Upper lobe of left lung (tissue), 6 donors: ENCODE measurements at regions not wholly inside any gene's neighbourhood (a gene's known extent, or its start where the extent isn't known, plus 50 kb on each side); places are given as distances from the start of the nearest gene placed in this dataset.
A peak's percentile ranks its signal among the peaks of the same experiment; 100 is the strongest.

Experiments used
- ATAC-seq, 2 donors: fragments of 200-7000 bp; cut with Tn5 transposase; one replicate each; pipeline ENCODE4 v1.9.1; 2022; ENCODE audit warnings: mild to moderate bottlenecking in 2 of 2, moderate library complexity in 2 of 2; ENCODE audit not compliant: low FRiP score in 2 of 2
- DNase-seq, 2 donors: peaks; one replicate each; pipeline ENCODE4 v3.0.0-alpha.2; 2019 to 2020
- H3K27ac ChIP-seq, 4 donors: fragments of 200-600 bp; sonication (generic); one replicate each; pipeline ENCODE4 v1.5.1; 2016 to 2019
- H3K27me3 ChIP-seq, 4 donors: fragments of 200-600 bp; sonication (generic); one replicate each; pipeline ENCODE4 v1.5.1; 2017 to 2019
- H3K36me3 ChIP-seq, 4 donors: fragments of 200-600 bp; sonication (generic); one replicate each; pipeline ENCODE4 v1.5.1; 2016 to 2019
- H3K4me1 ChIP-seq, 4 donors: fragments of 200-600 bp; sonication (generic); one replicate each; pipeline ENCODE4 v1.5.1; 2018 to 2019
- H3K4me3 ChIP-seq, 4 donors: fragments of 200-600 bp; sonication (generic); one replicate each; pipeline ENCODE4 v1.5.1; 2017 to 2019; ENCODE audit warnings: mild to moderate bottlenecking in 2 of 4, moderate library complexity in 1 of 4
- H3K9me3 ChIP-seq, 4 donors: fragments of 200-600 bp; sonication (generic); one replicate each; pipeline ENCODE4 v1.5.1; 2018 to 2019
- CTCF ChIP-seq, 6 experiments: fragments of 450-650 bp in 4 of 6; fragments of 200-600 bp in 2 of 6; sonication (generic) in 2 of 6; IDR thresholded peaks; one replicate each; pipeline ENCODE4 v1.5.1; 2016 to 2019; ENCODE audit warnings: antibody characterized with exemption in 6 of 6
- EP300 ChIP-seq, 4 donors: sonication (generic); formaldehyde crosslinking; IDR thresholded peaks; one replicate each; pipeline ENCODE4 v1.5.1; 2017; ENCODE audit warnings: antibody characterized with exemption in 4 of 4, control low read depth in 2 of 4
- POLR2A ChIP-seq, 4 donors: fragments of 450-650 bp; IDR thresholded peaks; one replicate each; pipeline ENCODE4 v1.5.1; 2016 to 2017; ENCODE audit warnings: antibody characterized with exemption in 4 of 4, mild to moderate bottlenecking in 2 of 4
- POLR2AphosphoS5 ChIP-seq, 2 donors: sonication (generic); formaldehyde crosslinking; IDR thresholded peaks; one replicate each; pipeline ENCODE4 v1.5.1; 2017; ENCODE audit warnings: antibody characterized with exemption in 2 of 2
- WGBS, 2 donors: methylation state at CpG; one replicate each; pipeline ENCODE4 v1.1.5; 2017 to 2018; 5-methylcytosine and 5-hydroxymethylcytosine counted together
- donor health status: DM: no; HTN: no; CAD: no; lungs with moderate emphysema.
- donor health status: DM: no; HTN: yes; CAD: no; lungs with severe emphysema.

GRCh38 chr10:106083572-106083971, 1080.9 kb downstream of the SORCS1 start:
- Histone ChIP-seq H3K27me3 (no peaks in the 10 kb centered on the region), H3K4me3 (no peak overlapping the region), H3K27ac (no peak overlapping the region), H3K9me3 (no peaks in the 10 kb centered on the region), H3K36me3 (no peaks in the 10 kb centered on the region), H3K4me1 (no peaks in the 10 kb centered on the region)
- peak in 1 of 2 donors; percentile 82 for ATAC-seq
- no peak for DNase-seq
- 70 to 83% methylated on average over 2 of the region's 2 CpGs for WGBS, 2 donors
- TF ChIP-seq CTCF (IDR thresholded peaks at IDR 0.05) (no peak), EP300 (IDR thresholded peaks at IDR 0.05) (no peak), POLR2A (IDR thresholded peaks at IDR 0.05) (no peak), POLR2AphosphoS5 (IDR thresholded peaks at IDR 0.05) (no peak)

DNA sequence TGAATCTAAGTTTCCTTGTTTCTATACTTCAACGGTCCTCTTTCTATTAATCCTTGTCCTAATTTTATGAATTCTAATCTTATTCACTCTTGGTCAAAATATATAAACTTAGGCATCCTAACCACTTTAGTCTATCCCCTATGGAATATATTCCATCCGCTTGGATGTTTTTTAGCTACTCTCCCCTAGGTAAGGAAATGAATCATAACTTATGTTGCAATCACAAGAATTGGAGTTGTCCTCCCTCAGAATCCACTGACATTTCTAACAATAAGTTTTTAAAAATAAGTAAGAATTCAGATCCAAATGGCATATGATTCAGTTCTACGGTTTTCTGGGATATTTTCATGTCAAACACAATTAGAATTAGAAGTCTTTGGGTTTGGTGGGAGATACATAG, 1081.6 kb downstream of the SORCS1 start:
- Histone ChIP-seq H3K27me3 (no peaks in the 10 kb centered on the region), H3K9me3 (no peaks in the 10 kb centered on the region), H3K36me3 (no peaks in the 10 kb centered on the region), H3K4me3 (no peak overlapping the region), H3K4me1 (no peaks in the 10 kb centered on the region), H3K27ac (no peak overlapping the region)
- DNase-seq (no peak), ATAC-seq (peak in 1 of 2 donors; percentile 64)
- no peak for TF ChIP-seq CTCF (IDR thresholded peaks at IDR 0.05)
- 84 to 88% methylated on average over 3 of the region's 3 CpGs for WGBS, 2 donors

GRCh38 chr10:106078895-106079576, 1085.5 kb downstream of the SORCS1 start:
- WGBS, 2 donors = 62 to 65% methylated on average over 9 of the region's 9 CpGs
- H3K27me3 ChIP-seq = no peaks in the 10 kb centered on the region
- ATAC-seq (no peak), DNase-seq (no peak)
- H3K9me3 ChIP-seq = no peaks in the 10 kb centered on the region
- no peaks in the 10 kb centered on the region for H3K4me1 ChIP-seq
- H3K36me3 ChIP-seq = no peaks in the 10 kb centered on the region
- TF ChIP-seq CTCF (IDR thresholded peaks at IDR 0.05) (no peak), POLR2AphosphoS5 (IDR thresholded peaks at IDR 0.05) (no peak), POLR2A (IDR thresholded peaks at IDR 0.05) (no peak), EP300 (IDR thresholded peaks at IDR 0.05) (no peak)
- no peak overlapping the region for H3K4me3 ChIP-seq
- H3K27ac ChIP-seq = no peak overlapping the region

DNA sequence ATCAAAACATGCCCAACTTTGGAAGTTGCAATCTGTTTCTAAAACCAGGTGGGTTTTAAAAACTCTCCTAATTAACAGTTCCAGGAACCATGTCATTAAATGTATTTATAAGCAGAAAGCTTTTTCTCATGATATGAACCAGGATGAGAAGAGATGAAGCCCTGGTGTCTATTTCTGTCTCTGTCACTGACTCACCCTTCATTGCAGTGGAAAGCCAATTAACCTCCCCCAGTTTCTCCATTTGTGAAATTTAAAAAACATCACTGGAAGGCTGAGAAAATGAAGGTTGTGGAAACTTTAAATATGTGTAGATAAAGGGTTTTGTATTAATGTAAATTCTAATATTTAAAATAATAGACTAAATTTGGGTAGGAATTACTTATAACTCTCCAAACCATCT, 1088.0 kb downstream of the SORCS1 start:
- H3K4me1 ChIP-seq = no peaks in the 10 kb centered on the region
- DNase-seq (no peak), ATAC-seq (no peak)
- no peak overlapping the region for H3K4me3 ChIP-seq
- H3K27me3 ChIP-seq = no peaks in the 10 kb centered on the region
- H3K9me3 ChIP-seq = peaks cover 0 to 5% (median 2%) of the 10 kb centered on the region in 4 donors
- no peak for TF ChIP-seq EP300 (IDR thresholded peaks at IDR 0.05)
- H3K36me3 ChIP-seq = no peaks in the 10 kb centered on the region
- H3K27ac ChIP-seq = no peak overlapping the region

- H3K4me1 ChIP-seq = no peaks in the 10 kb centered on the region
- H3K27ac ChIP-seq = no peak overlapping the region
- 85 to 89% methylated on average over 6 of the region's 6 CpGs for WGBS, 2 donors
- TF ChIP-seq POLR2A (IDR thresholded peaks at IDR 0.05) (no peak), POLR2AphosphoS5 (IDR thresholded peaks at IDR 0.05) (no peak), CTCF (IDR thresholded peaks at IDR 0.05) (no peak), EP300 (IDR thresholded peaks at IDR 0.05) (no peak)
- H3K4me3 ChIP-seq = no peak overlapping the region
- ATAC-seq = no peak
- no peaks in the 10 kb centered on the region for H3K9me3 ChIP-seq
- no peaks in the 10 kb centered on the region for H3K36me3 ChIP-seq
- DNase-seq = no peak
- H3K27me3 ChIP-seq = no peaks in the 10 kb centered on the region
Observed at GRCh38 chr10:106053061-106053460, 1111.4 kb downstream of the SORCS1 start.
